ENCODE measurements at regions not wholly inside any gene's neighbourhood (a gene's known extent, or its start where the extent isn't known, plus 50 kb on each side); places are given as distances from the start of the nearest gene placed in this dataset.
"Not testable (repeated sequence)": the region's sequence is repeated elsewhere in the genome, so short reads cannot be mapped to it uniquely, and the experiment has no call there.

DNA sequence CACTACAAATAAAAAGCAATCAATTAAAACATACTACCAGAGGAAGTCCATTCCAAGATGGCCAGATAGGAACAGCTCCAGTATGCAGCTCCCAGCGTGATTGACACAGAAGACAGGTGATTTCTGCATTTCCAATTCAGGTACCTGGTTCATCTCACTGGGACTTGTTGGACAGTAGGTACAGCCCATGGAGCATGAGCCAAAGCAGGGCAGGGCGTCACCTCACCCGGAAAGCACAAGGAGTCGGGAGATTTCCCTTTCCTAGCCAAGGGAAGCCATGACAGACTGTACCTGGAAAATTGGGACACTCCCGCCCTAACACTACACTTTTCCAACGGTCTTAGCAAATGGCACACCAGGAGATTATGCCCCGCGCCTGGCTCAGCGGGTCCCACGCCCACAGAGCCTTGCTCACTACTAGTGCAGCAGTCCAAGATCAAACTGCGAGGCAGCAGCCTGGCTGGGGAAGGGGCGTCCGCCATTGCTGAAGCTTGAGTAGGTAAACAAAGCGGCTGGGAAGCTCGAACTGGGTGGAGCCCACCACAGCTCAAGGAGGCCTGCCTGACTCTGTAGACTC, 106.0 kb downstream of the BUD13 start:
- not testable (repeated sequence) for DNase-seq

DNA sequence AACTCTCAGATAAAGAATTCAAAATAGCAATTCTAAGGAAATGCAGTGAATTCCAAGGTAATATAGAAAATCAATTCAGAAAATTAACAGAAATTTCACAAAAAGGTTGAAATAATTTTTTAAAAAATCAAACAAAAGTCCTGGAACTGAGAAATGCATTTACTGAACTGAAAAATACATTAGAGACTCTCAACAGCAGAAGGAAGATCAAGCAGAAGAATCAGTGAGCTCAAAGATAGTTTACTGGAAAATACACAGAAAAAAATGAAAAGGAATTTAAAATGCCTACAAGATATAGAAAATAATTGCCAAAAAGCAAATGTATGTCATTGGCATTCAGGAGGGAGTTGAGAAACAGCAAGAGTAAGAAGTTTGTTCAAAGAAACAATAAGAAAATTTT, 107.3 kb downstream of the BUD13 start:
- no peak for DNase-seq

GRCh38 chr11:116661056-116661455, 111.7 kb downstream of the BUD13 start:
- DNase-seq: no peak

DNA sequence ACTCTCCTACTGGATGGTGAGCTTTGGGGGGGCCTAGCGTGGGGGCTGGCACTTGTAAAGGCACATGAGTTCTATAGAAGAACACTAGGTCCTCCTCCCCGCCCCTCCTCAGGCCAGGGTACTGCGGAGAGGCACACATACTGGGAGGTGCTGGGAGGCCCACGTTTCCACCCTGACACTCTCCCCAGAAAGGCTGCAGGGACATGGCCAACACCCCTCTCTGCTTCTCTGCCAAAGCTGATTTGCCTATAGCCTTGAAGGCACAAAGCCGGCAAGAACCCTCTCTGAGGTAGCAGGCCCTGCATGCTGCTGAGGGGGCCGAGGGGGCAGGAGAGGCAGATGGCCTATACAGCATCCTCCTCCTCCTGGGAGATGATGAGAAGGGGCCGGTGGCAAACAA, 112.8 kb downstream of the BUD13 start:
- DNase-seq: no peak

GRCh38 chr11:116658876-116659535, 113.8 kb downstream of the BUD13 start:
- no peak for DNase-seq

GRCh38 chr11:116657842-116658825, 114.7 kb downstream of the BUD13 start:
- DNase-seq: peak; percentile 14

DNA sequence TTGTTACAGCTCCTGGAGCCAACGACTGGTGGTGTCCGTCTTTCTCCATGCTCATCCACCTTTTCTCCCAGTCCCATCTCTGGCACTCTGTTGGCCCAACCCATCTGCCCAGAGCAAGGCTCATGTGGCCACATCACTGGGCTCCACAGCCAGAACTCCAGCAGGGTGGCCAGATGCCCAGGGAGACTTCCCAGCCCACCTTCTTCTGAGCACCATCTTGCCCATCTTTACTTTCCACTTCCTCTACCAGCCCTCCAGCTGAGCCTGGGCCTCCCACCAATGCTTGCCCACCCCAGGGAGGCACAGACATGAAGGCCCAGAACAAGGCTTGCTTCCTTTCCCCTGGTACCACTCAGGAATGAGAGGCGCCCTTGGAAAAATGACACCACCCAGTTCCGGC, 116.8 kb downstream of the BUD13 start:
- DNase-seq: no peak

GRCh38 chr11:116654526-116654925, 118.3 kb downstream of the BUD13 start:
- no peak for DNase-seq

DNA sequence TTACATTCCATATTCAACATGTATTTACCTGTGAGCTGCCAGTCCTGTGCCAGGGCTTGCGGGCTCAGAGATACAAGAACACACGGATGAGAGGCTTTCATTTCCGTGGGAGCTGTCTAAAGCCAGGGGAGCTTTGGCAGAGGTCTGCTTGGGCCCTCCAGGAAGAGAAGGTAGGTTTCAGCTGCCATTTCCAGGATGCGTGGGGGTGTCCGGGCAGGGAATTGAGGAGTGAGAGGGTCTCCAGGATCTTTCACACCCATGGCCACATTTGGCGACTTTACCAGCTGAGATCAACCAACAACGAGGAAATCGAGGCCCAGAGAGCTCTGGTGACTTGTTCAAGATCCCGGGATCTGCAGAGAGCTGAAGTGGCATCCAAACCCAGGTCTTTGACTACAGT, 119.6 kb downstream of the BUD13 start:
- DNase-seq: no peak

DNA sequence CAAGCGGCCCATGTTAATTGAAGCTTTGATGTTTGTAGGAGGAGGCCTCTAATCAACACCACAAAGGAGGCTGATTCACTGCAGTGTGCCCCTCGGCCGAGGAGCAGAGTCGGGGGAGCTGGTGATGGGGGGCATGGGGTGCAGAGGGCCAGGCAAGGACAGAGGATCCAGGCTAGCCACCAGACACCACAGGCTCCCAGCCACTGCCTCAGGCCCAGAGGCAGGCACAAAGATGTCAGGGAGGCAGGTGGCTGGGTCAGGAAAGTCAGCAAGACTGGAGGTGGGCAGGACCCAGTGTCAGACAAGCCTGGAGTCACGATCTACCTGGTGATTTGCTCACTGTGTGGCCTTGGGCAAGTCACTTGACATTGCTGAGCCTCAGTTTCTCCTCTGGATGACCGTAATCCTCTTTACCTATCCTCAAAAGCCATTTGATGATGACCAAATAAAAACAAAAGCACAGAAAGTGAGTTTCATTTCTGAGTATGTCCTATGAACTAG, 121.0 kb downstream of the BUD13 start:
- no peak for DNase-seq

DNA sequence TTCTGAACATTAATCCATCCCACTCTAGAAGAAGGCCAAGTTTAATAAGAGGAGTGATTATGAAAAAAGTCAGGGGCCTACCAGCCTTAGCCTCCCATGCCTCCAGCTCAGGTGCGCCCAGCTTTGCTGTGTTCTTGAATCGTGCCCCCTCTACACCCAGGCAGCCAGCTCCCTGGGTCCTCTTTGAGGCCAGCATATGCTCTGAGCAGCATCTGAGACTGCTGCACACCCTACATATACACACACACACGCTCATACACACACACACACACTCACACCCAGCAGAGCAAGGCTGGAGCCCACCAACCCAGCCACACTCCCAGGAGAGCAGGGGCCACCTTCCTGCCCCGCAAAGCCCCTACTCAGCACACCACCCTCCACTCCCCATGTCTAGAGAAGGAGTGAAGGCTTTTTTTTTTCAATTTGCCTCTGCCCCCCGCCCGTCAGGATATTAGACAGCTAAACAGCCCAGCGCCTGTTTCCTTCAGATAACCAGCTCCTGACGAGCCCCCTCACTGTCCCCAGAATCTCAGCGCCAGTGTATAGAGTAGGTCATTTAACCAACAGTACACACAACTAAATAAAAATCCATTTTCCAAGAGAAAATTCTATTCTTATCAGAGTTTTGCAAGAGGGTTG, 121.6 kb downstream of the BUD13 start:
- DNase-seq: no peak

- DNase-seq: no peak
These were observed 122.7 kb downstream of the BUD13 start for GRCh38 chr11:116650052-116650451.

- DNase-seq: no peak
These were observed 123.5 kb downstream of the BUD13 start for GRCh38 chr11:116649268-116649667.

GRCh38 chr11:116648247-116649174, 124.3 kb downstream of the BUD13 start:
- no peak for DNase-seq

- DNase-seq: no peak
These were observed 125.3 kb downstream of the BUD13 start for GRCh38 chr11:116647305-116648080.

DNA sequence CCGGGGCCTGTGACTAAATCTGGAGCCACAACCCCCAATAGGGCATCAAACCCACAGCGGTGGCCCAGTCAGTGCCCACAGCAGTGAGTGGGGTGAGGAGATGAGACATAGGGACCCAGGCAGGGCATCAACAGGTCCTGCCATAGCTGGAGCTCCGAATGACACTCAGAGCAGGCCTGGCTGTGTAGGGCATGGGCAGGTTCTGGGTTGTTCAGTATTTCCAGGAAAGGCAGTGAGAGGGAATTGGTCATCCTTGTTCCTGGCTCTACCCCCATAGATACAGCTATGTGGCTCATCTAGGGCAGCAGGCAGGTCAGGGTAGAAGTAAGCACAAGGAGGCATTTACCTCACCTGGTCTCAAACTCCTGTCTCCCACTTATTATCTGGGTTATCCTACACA, 126.6 kb downstream of the BUD13 start:
- no peak for DNase-seq

DNA sequence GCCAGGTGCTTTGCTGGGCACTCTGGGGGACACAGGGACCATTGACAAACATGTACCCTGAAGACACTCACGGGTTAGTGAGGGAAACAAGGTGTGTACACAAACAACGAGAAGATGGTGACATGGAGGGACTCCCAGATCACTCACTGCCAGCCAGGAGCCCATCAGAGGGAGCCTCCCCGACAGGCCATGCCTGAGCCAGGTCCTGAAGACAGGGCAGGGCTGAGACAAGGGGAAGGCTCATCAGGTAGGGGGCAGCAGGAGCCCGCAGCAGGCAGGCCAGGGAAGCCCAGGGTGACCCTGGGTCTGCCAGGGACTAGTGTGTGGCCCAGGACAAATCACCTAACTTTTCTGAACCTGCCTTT, 127.9 kb downstream of the BUD13 start:
- DNase-seq: no peak

GRCh38 chr11:116644201-116644940, 128.4 kb downstream of the BUD13 start:
- no peak for DNase-seq

GRCh38 chr11:116643521-116643920, 129.3 kb downstream of the BUD13 start:
- DNase-seq: no peak

- DNase-seq: no peak
These were observed 129.9 kb downstream of the BUD13 start for GRCh38 chr11:116642902-116643301.

Data from EL (cell line).